LoVo (cell line): ENCODE measurements at regions not wholly inside any gene's neighbourhood (a gene's known extent, or its start where the extent isn't known, plus 50 kb on each side); places are given as distances from the start of the nearest gene placed in this dataset.
"Not testable (repeated sequence)": the region's sequence is repeated elsewhere in the genome, so short reads cannot be mapped to it uniquely, and the experiment has no call there.

Source experiments
- DNase-seq: peaks from one replicate; pipeline ENCODE4 v3.0.0-alpha.2; 2016; ENCODE audit warnings: low spot score

DNA sequence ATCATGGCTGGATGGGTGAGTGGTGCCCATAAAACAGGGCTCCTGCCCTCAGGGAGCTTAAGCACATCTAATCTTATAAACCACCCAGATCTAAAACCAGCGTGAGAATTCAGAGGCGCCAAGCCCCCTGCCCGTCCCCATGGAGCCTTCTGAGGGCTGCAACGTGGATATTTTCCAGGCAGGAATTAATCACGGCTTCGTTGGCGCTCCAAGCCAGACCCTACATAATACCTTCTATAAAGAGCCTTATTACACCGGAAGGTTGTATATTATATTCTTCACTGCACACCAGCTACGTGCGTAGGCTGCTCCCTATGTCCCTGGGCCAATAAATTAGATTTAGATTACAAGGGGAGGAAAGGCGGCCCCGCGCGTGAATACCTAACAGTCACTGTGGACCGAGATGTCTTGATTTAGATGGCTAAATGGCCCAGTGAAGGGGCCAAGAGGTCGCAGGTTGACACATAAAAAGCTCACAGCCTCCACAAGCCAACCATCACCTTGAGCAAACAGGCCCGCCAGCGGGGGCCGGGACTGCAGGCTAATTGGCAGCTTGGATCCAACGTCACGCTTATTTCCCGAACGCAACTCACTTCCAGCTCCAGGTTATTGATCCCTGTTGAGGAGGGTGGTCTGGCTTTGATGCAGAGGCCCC, 64.7 kb upstream of the APCDD1L start:
- no peak for DNase-seq

DNA sequence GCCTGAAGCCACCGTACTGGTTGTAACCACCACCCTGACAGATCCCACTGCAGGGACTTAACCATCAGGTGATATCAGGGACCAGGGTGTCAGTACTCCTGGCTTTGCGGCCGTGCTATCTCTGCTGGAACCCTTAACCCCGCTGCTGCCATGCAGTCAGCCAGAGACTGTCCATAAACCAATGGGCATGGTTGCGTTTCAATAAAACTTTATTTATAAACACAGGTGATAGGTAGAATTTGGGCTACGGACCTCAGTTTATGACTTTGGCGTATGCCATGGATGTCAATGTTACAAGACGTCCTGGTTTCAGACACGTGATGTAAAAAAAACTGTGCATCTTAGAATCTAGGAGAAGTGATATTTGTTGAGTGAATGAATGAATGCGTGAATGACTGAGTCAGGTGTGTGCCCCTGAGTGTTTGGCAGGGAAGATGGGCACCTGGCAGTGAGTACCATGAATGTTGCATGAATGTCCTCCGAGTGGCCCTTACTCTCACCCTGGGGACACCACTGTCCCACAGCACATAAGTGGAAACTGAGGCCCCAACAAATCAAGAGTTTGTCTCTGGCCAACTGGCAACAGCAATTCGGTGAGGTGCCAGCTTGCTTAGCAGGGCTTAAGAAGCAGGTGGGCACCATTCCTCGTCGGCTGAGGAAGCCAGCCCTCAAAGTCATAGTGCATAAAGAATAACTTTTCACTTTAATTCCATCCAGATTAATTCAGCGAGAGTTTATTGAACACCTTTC, 64.0 kb upstream of the APCDD1L start:
- DNase-seq, result no peak

DNA sequence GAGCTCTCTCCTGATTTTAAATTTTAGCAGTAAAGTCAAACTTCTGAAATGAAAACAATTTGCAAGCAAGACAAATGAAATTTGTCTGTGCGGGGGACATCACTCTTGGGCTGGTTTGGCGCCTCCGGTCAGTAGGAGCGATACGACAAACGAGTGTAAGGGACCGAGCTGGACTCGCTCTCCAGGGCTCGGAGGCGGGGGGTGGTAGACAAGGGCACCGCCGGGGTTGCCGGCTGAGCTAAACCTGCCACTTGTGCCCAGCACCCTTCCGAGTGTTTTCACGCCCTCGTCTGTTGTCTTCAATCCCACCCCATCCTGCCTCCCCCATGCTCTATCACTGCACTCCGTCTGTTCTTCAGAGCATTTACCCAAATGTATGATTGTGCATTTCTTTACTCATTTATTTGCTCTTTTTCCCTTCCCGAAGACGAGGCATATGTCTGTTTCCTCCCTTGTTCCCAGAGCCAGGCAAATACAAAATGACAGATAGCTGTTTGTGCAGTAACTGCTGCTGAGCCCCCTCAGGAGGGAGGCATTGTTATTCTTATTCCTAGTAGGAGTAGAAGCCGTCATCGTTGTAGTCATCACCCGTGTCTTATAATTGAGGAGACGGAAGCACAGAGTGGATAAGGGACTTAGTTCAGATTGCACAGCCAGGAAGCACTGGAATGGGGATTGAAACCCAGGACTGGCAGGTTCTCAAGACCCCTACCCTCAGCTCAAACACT, 62.8 kb upstream of the APCDD1L start:
- no peak for DNase-seq

DNA sequence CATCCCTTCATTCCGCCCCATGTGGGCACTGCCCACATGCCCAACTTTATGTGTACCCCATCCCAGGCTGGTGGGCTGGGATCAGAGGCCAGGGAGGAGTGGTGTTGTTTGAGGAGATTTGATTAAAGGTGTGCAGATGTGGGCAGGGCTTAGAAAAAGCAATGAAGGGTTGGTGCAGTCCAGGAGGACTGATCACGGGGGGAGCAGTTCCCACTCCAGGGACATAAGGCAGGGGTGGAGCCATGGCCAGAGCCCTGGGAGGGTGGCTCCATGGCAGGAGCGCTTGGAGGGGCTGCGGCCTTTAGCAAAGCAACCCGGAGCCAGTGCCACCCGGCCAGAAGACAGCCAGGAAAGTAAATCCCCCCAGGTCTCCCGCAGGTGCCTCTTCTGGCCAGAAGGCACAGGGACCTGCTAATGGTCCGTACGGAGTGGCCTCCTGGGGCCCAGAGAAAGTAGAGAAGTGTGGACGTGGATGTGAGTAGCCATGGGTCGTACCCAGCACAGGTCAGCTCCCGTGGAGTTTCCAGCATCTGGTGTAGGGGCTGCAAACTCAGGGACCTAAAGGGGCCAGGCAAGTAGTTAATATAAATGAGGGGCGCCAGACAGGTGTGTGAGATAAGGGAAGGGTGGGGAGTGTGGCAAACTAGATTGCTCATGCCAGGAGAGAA, 62.1 kb upstream of the APCDD1L start:
- DNase-seq, result no peak

DNA sequence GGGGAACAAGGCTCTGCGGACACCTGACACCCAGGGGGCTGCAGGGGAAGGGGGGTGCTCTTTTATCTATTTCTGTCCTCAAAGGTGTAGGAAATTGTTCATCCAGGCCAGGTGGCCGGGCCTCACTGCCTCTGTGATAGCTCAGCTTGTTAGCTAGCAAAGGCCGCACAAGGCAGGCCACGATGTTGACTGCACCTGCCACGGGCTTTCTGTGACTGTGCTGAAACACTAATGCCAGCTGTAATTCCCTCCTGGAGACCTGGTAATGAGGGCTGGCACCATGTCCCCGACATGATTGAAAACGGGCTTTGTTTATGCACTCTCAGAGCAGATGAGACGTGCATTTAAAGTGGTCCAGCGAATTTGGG, 61.4 kb upstream of the APCDD1L start:
- DNase-seq, result no peak

DNA sequence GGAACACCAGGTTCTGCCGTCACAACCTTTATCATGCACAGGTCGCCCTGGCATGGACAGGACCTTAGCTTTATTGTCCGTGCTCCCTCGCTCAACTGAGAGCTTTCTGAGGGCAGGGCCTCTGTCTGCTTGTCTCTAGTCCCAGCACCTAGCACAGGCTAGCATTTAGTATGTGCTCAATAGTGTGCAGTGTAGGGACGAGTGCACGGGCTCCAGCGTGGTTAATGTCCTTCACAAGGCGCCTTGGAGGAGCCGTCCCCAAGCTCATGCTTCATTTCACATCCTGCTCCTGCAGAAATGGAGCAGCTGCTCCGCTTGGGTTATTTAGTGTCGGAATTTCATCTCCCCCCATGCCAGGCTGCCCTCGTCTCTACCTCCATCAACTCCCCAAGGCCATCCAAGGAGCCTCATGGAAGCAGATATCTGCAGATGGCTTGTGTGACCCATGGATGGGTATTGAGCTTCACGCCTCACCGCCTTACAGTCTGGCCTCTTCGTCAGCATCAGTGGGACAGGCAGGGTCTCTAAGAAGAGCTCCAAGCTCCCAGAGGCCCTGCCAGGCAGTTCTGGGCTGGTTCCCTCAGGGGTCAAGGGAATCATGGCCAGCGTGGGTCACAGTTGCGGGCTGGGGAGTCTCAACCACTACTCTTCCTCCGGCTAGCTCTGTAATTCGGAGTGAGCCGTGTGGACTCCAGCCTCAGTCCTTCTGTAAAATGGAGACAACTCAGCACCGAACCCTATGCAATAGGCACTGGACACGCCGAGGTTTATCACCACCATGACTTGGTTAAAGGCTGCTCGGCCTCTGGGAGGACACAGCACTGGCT, 60.8 kb upstream of the APCDD1L start:
- DNase-seq, result no peak

DNA sequence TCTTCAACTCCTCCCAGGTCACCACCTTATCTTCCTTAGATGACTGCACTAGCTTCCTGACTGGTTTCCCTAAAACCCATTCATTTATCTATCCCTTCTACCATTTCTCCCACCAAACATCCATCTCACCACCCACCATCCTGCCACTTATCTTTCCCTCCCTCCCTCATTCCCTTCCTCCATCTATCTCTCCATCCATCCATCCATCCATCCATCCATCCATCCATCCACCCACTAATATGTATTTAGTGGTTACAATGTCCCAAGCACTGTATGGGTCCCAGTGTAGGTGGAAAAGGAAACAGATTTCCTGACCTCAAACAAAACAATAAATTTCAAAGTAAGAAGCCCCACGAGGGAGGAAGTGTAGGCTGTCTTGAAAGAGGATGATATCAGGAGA, 59.3 kb upstream of the APCDD1L start:
- no peak for DNase-seq

DNA sequence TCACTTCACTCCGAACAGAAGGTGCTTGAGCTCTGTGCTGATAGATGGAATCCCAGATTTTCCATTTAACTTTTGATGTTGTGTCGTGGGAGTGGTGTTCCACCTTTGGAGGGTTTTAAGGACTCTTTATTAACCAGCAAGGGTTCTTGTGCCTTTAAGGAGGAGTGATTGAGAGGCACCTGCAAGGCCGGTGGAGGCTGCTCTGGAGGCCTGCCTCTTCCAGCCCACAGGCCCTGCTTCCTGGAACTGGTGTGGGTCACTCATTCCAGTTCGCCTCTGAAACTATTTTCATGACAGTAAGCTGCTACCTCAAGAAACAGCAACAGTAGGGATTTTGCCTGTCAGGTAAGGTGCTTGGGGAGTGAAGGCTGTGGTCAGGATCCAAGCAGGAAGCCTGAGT, 58.8 kb upstream of the APCDD1L start:
- DNase-seq, result no peak

DNA sequence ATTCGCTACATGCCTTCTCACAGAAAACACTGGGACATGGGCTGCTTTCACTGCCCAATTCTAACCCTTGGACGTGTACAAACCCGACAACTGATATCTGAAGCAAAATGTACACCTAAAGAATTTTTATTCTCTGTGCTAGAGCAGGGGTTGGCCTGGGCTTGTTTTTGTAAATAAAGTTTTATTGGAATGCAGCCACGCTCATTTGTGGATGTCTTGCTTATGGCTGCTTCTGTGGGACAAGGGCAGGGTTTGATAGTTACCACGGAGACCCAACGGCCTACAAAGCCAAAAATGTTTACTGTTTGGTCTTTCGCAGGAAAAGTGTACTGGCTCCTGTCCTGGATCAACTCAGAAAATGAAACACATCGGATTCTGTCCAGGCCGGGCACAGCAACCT, 58.1 kb upstream of the APCDD1L start:
- DNase-seq, result no peak

DNA sequence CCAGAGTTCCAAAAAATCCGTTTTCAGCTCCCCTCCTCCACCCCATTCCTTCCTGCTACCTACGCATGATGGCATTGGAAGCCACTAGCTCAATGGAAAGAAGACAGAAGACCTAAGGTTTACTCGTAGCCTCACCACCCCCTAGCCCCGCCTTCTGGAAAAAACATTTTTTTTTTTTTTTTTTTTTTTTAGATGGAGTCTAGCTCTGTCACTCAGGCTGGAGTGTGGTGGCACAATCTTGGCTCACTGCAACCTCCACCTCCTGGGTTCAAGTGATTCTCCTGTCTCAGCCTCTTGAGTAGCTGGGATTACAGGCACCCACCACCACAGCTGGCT, 57.2 kb upstream of the APCDD1L start:
- not testable (repeated sequence) for DNase-seq

DNA sequence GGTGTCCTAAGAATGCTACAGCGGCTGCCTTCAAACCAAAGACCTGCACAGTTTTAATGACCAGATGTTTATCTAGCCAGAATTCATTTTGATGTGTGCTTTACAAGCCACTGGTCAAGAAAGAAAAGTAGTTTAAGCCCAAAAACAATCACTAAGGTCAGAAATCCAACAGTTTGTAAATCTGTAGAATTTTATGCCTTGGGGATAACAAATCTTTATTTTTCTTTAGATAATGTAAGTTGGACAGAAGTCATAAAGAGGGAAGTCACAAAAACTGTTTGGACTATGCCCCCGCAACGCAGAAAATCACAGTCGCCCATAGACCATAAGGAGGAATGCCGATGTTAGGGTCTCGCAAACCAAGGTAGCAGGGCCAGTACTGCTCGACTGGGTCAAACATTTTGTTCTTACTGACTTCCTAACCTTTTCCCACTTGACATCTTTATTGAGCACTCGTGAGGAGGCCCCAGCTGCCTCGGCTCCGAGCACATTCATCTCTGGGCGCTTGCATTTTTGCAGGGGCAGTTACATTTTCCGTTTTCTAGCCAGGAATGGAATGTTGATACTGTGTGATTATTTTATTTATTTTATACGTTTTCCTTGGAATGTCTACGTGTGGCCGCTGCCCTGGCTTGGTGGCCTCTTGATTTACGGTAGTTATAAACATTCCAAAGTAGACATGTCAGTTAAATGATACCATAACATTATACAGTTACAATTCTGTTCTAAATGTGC, 56.7 kb upstream of the APCDD1L start:
- DNase-seq, result peak; percentile 1

DNA sequence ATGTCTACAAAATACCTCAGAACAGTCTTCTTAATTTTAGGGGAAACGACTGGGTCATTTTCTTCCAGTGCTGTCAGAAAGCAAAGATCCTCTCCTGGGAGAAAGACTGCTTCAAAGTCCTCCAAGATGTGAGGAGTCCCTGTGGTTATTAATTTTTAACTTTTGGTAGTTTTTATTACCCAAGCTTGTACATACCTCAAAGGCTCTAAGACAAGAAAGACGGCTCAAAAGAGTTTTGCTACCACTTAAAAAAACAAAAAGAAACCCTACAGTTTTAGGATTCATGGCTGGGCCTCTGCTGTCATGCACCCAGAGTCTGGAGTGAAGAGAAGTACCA, 56.1 kb upstream of the APCDD1L start:
- DNase-seq, result no peak

DNA sequence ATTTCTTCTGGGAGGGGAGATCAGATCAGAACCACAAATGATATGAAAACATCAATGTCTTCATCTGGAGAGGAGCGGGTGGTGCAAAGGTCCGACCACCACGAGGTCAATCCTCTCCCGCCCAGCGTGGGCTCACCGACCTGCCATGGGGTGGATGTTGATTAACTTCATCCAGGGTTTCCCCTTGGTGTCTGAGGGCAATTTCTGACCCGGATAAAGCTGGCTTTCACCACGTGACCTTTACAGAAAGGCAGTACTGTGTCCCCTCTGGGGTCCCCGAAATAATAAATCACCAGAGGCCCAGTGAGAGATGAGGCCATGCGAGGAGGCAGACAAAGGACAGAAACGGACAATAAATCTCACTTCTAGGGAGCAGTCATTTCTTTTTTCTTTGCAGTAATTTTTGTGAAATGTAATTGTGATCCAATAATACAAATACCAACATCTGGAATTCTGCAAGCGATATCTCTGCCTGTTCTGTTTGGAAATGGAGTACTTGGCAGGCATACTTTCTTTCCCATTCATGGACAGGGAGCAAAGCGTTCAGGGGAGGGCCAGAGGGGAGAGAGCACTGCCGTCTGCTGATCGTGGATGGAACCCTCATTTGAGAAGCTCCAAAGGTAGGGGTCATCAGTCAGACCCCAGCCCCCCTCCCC, 55.1 kb upstream of the APCDD1L start:
- DNase-seq, result no peak

DNA sequence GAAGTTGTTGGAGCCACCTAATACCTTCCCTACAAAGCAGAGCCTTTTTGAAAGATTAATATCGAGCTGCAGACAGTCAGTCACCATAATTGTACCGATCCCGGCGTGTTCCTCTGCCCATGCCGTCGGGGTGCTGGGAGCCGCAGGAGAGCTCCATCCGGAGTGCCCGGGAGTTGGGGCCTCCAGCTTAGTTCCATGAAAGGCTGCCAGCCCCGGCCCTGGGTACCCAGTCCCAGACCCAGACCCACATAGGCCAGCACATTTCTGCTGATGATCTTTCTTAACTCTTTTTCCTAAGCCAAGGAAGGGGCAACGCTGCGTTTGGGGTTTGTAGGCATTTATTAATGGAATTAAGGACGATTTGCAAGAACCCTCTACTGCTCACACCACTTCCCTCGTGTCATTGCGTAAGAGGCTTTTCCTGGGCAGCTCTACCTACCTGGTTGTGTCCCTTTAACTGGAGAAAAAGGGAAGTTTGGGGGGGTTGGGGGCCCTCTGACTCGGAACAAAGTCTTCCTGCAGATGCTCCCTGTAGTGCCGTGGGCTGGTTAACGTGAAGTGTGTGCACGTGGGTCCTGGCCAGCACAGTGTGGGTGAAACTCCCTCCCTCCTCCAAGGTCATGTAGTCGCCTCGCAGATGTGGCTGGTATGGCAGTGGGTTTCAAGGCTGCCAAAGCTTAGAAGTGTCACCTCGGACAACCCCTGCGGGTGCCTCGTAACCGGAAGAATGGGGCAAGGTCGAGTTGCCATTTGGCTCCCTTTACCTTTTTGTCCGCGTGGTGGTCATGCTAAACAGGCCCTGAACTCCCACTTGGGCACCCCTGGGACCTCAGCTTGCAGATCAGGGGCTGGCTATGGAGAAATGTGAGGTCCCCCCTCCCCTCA, 54.3 kb upstream of the APCDD1L start:
- no peak for DNase-seq

DNA sequence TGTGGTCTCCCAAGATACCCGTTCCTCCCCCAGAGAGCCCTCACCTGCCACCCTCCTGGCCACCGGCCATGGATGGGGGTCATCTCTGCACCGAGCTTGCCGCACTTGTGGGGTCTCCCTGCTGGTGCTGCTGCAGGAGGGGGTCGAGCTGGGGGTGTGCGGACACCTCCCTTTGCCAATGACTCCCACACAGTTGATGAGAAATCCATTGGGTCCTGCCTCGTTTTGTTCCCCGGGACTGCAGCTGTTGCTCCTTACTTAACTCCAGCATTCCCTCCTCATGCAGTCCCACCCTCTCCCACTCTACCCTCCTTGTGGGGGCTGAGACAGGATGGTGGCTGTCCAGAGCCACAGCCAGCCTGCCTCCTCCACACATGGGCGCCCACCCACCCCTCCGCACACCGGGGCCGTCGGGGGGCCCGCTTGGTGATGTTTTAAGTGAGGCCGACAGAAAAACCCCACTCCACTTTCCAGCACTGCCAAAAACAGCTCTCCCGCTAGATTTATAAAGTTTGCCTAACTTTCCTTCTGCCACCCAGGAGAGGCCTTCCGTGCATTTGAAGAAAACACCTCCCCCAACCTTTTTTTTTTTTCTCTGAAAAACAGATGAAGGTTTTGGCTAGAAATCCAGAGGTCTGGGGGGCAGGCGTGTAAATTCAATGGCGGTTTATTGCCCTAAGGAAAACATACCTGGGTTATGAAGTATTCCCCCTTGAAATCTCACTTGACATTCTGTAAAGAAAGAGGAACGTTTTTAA, 53.5 kb upstream of the APCDD1L start:
- DNase-seq, result no peak

DNA sequence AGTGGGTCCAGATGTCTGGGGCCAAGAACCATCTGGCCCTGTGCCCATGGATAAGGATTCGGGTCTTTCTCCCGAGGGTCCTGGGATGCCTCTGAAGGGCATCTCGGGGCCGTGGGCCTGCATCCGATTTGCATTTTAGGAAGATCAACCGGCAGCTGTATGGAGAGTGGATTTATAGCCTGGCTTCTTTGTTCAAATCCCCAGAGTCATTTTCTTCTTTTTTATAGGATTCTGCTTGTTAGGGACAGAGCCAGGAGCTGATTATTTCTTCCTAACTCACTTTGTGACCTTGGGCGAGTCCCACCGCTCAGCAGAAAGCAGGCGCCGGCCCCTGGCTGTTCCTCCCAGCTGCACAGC, 52.9 kb upstream of the APCDD1L start:
- no peak for DNase-seq

DNA sequence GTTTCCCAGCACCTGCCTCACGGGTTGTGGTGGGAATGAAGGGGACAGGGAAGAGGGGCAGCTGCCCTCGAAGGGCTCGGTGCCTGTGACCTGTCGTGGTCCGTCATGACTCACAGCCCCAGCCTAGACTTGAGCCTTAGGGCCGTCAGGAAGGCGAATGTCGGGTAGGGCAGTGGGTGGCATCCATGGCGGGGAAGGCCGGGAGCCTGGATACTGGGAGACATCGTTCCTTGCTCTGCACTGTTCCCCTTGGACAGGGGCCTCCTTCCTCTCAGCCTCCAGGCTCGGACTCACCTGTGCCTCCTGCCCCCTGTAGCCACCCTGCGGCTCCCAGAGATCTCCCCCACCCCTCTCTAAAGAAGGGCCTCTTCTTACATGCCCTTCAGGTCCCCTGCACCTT, 52.2 kb upstream of the APCDD1L start:
- no peak for DNase-seq

DNA sequence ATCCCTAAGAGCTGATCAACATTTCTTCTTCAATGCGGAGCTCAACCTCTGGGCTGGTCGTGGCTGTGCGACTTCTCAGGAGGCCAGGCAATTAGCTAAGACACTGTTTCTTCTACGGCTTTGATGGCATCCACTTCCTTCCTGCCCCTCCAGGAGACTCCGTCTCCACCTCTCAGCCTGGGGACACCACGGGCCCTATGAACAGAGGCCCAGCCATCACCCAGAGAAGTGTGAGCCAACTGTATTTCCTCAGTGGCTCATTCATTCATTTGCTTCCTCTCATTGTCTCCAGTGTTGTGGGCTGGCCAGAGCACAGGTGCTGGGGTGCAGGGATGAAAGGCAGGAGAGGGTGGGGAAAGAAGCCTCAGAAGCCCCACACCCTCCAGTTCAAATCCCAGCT, 51.8 kb upstream of the APCDD1L start:
- no peak for DNase-seq

DNA sequence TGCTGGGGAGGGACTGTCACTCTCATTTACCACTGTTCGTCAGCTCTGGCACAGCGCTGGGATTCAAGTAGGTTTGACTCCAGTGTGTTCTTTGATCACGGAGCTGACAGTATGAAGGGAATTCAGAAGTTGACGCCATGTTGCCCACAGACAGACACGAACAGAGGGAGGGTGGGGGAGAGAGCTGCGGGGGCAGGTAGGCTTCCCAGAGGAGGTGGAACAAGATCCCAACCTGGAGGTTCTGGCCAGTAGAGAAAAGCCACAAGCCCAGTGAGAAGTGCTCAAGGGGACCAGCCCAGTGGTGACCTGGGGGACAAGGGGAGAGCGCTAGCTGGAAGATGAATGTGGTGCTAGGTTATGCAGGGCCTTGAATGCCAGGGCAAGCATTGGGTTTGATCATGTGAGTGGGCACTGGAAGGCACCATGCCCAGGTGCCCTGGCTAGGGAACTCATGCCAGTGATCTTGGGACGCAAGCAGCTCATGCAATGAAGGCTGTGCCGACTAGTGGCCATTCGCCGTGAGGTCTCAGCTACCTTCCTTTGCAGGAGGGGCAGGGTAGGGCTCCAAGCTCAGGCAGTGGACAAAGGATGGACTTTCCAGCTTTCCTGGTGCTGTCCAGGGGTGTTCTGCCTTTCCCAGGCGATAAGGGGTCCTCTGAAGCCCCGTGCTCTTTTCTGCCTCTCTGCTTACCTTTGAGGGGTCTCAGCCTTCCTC, 50.4 kb upstream of the APCDD1L start:
- DNase-seq, result no peak
